ENCODE measurements at regions not wholly inside any gene's neighbourhood (a gene's known extent, or its start where the extent isn't known, plus 50 kb on each side); places are given as distances from the start of the nearest gene placed in this dataset.

GRCh38 chr2:8320311-8321066 is 361.4 kb upstream of the ID2 start (continued):
- no peak for TF ChIP-seq TCF7L2 (IDR thresholded peaks at IDR 0.05; ENCODE audit: borderline replicate concordance, extremely low read depth, insufficient read depth, insufficient read length)

GRCh38 chr2:8322634-8323033 is 359.2 kb upstream of the ID2 start:
- TF ChIP-seq ZNF274 (IDR thresholded peaks at IDR 0.05; ENCODE audit: low read depth, low read length), result no peak
- no peak for TF ChIP-seq SRF (IDR thresholded peaks at IDR 0.05; ENCODE audit: low read depth)
- TF ChIP-seq RAD21 (IDR thresholded peaks at IDR 0.05; ENCODE audit: low read depth), result no peak
- TF ChIP-seq EZH2phosphoT487 (IDR thresholded peaks at IDR 0.05; ENCODE audit: borderline replicate concordance), result no peak
- TF ChIP-seq ZBTB33 (IDR thresholded peaks at IDR 0.05; ENCODE audit: extremely low read depth, insufficient replicate concordance, low read length), result no peak
- no peak for TF ChIP-seq MAX (IDR thresholded peaks at IDR 0.05)
- no peak for TF ChIP-seq FOSL1 (IDR thresholded peaks at IDR 0.05; ENCODE audit: low read depth)
- no peak for TF ChIP-seq ZFX (IDR thresholded peaks at IDR 0.05)
- no peak for TF ChIP-seq EGR1 (IDR thresholded peaks at IDR 0.05; ENCODE audit: low read depth)
- BruUV-seq (replicated peaks), result no TSS peak
- H4K20me1 ChIP-seq (ENCODE audit: insufficient read depth), result no peaks in the 10 kb centered on the region
- peaks cover 3% of the 10 kb centered on the region; the same call in 1 of the 2 replicates for H3K27me3 ChIP-seq (ENCODE audit: insufficient read depth, low read length)
- ChIA-PET RAD21 (ENCODE audit: low non-redundant PET in 1 of 2, low total read pairs in 2 of 2, uncharacterized antibody in 2 of 2, unreplicated experiment in 2 of 2) (no interaction called here), POLR2A (no interaction called here), CTCF (no interaction called here)
- H3K9me2 ChIP-seq (ENCODE audit: insufficient read depth), result no peaks in the 10 kb centered on the region
- H3K79me2 ChIP-seq (ENCODE audit: insufficient read depth, low read length), result no peaks in the 10 kb centered on the region
- H3K9ac ChIP-seq (ENCODE audit: low read length), result no peak overlapping the region
- no peaks in the 10 kb centered on the region for H3K4me1 ChIP-seq (ENCODE audit: control insufficient read depth in 1 of 2, insufficient read depth in 2 of 2, low read length in 2 of 2)
- H2AFZ ChIP-seq (ENCODE audit: low read depth, low read length, poor library complexity, severe bottlenecking), result no peak overlapping the region
- ATAC-seq, result no peak
- no peaks in the 10 kb centered on the region for H3K9me3 ChIP-seq (ENCODE audit: control insufficient read depth in 1 of 2, insufficient read depth in 1 of 2, low read depth in 1 of 2, low read length in 2 of 2)
- no peak overlapping the region for H3K27ac ChIP-seq (ENCODE audit: low read depth, low read length)
- no peak overlapping the region for H3K4me2 ChIP-seq (ENCODE audit: low read length)
- no peak for DNase-seq (ENCODE audit: low read depth, low spot score)
- no peaks in the 10 kb centered on the region for H3K36me3 ChIP-seq (ENCODE audit: control insufficient read depth in 1 of 2, insufficient read depth in 2 of 2, low read length in 2 of 2)
- intact Hi-C loops (cut with micrococcal nuclease), result no loop called here
- H3K4me3 ChIP-seq (replicated peaks in 1 of 2; ENCODE audit: low read depth in 1 of 2, low read length in 2 of 2), result no peak overlapping the region
